ENCODE measurements at regions not wholly inside any gene's neighbourhood (a gene's known extent, or its start where the extent isn't known, plus 50 kb on each side); places are given as distances from the start of the nearest gene placed in this dataset.

GRCh38 chr16:82384017-82384416 is 214.0 kb upstream of the MPHOSPH6 start:
- in situ Hi-C loops (cut with MboI; ENCODE audit: low pct_unique_long_range_greater_than_20kb, low sequenced_read_pairs, unreplicated experiment), result no loop called here
- DNase-seq (ENCODE audit: low spot score), result no peak
- TF ChIP-seq CTCF (IDR thresholded peaks at IDR 0.05; ENCODE audit: extremely low read depth, insufficient read depth, missing control alignments), result no peak

DNA sequence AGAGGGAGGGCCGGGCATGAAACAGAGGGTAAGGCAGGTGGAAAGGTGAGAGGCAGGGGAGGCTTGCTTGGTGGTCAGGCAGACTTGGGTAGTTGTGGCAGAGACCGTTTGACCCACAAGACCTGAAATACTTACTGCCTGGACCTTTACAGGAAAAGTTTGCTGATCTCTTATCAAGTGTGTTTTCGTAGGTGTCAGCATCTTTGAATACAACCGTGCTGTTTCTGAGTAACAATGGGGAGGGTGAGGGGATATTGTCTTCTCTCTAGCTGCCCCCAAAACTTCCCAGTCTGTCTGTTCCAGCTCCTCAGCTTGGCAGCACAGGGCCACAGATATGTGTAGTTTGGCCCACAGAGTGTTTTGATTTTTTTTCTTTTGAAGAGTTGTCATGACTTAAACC is 212.5 kb upstream of the MPHOSPH6 start:
- DNase-seq (ENCODE audit: low spot score), result no peak
- in situ Hi-C loops (cut with MboI; ENCODE audit: low pct_unique_long_range_greater_than_20kb, low sequenced_read_pairs, unreplicated experiment), result no loop called here
- no peak for TF ChIP-seq CTCF (IDR thresholded peaks at IDR 0.05; ENCODE audit: extremely low read depth, insufficient read depth, missing control alignments)

- in situ Hi-C loops (cut with MboI; ENCODE audit: low pct_unique_long_range_greater_than_20kb, low sequenced_read_pairs, unreplicated experiment), result no loop called here
- TF ChIP-seq CTCF (IDR thresholded peaks at IDR 0.05; ENCODE audit: extremely low read depth, insufficient read depth, missing control alignments), result no peak
- DNase-seq (ENCODE audit: low spot score), result no peak
Measured at GRCh38 chr16:82379551-82379950, 209.5 kb upstream of the MPHOSPH6 start.

GRCh38 chr16:82373976-82374375 is 204.0 kb upstream of the MPHOSPH6 start:
- in situ Hi-C loops (cut with MboI; ENCODE audit: low pct_unique_long_range_greater_than_20kb, low sequenced_read_pairs, unreplicated experiment), result no loop called here
- TF ChIP-seq CTCF (IDR thresholded peaks at IDR 0.05; ENCODE audit: extremely low read depth, insufficient read depth, missing control alignments), result no peak
- no peak for DNase-seq (ENCODE audit: low spot score)

- in situ Hi-C loops (cut with MboI; ENCODE audit: low pct_unique_long_range_greater_than_20kb, low sequenced_read_pairs, unreplicated experiment), result no loop called here
- TF ChIP-seq CTCF (IDR thresholded peaks at IDR 0.05; ENCODE audit: extremely low read depth, insufficient read depth, missing control alignments), result no peak
- no peak for DNase-seq (ENCODE audit: low spot score)
Measured at GRCh38 chr16:82370282-82370681, 200.3 kb upstream of the MPHOSPH6 start.

GRCh38 chr16:82368041-82368440 is 198.0 kb upstream of the MPHOSPH6 start:
- in situ Hi-C loops (cut with MboI; ENCODE audit: low pct_unique_long_range_greater_than_20kb, low sequenced_read_pairs, unreplicated experiment), result no loop called here
- DNase-seq (ENCODE audit: low spot score), result peak; percentile 30
- TF ChIP-seq CTCF (IDR thresholded peaks at IDR 0.05; ENCODE audit: extremely low read depth, insufficient read depth, missing control alignments), result peak; percentile 41

- TF ChIP-seq CTCF (IDR thresholded peaks at IDR 0.05; ENCODE audit: extremely low read depth, insufficient read depth, missing control alignments), result no peak
- DNase-seq (ENCODE audit: low spot score), result no peak
- in situ Hi-C loops (cut with MboI; ENCODE audit: low pct_unique_long_range_greater_than_20kb, low sequenced_read_pairs, unreplicated experiment), result no loop called here
Measured at GRCh38 chr16:82366462-82366861, 196.4 kb upstream of the MPHOSPH6 start.
